ENCODE measurements at regions not wholly inside any gene's neighbourhood (a gene's known extent, or its start where the extent isn't known, plus 50 kb on each side); places are given as distances from the start of the nearest gene placed in this dataset.

GRCh38 chr5:68378204-68378820, 162.8 kb downstream of the PIK3R1 start:
- DNase-seq (ENCODE audit: extremely low spot score, insufficient read length, low read depth), result no peak
- peak; percentile 78 for FAIRE-seq

GRCh38 chr5:68379275-68380036, 163.9 kb downstream of the PIK3R1 start:
- no peak for FAIRE-seq
- no peak for DNase-seq (ENCODE audit: extremely low spot score, insufficient read length, low read depth)

- no peak for FAIRE-seq
- no peak for DNase-seq (ENCODE audit: extremely low spot score, insufficient read length, low read depth)
Measured at GRCh38 chr5:68380078-68380477, 164.5 kb downstream of the PIK3R1 start.

GRCh38 chr5:68381060-68381459, 165.5 kb downstream of the PIK3R1 start:
- FAIRE-seq, result no peak

GRCh38 chr5:68381909-68382308, 166.4 kb downstream of the PIK3R1 start:
- DNase-seq (ENCODE audit: extremely low spot score, insufficient read length, low read depth), result no peak
- no peak for FAIRE-seq

More at GRCh38 chr5:68381060-68381459, 165.5 kb downstream of the PIK3R1 start:
- no peak for DNase-seq (ENCODE audit: extremely low spot score, insufficient read length, low read depth)

GRCh38 chr5:68382640-68383039, 167.1 kb downstream of the PIK3R1 start:
- DNase-seq (ENCODE audit: extremely low spot score, insufficient read length, low read depth), result no peak
- FAIRE-seq, result no peak

- DNase-seq (ENCODE audit: extremely low spot score, insufficient read length, low read depth) (no peak), FAIRE-seq (no peak)
Measured at GRCh38 chr5:68383888-68384310, 168.3 kb downstream of the PIK3R1 start.

- DNase-seq (ENCODE audit: extremely low spot score, insufficient read length, low read depth) (no peak), FAIRE-seq (no peak)
Measured at GRCh38 chr5:68384936-68385594, 169.5 kb downstream of the PIK3R1 start.

- FAIRE-seq (no peak), DNase-seq (ENCODE audit: extremely low spot score, insufficient read length, low read depth) (no peak)
Measured at GRCh38 chr5:68385936-68386335, 170.4 kb downstream of the PIK3R1 start.

- DNase-seq (ENCODE audit: extremely low spot score, insufficient read length, low read depth), result no peak
- no peak for FAIRE-seq
Measured at GRCh38 chr5:68387074-68387796, 171.7 kb downstream of the PIK3R1 start.

GRCh38 chr5:68389618-68390017, 174.1 kb downstream of the PIK3R1 start:
- DNase-seq (ENCODE audit: extremely low spot score, insufficient read length, low read depth) (no peak), FAIRE-seq (no peak)

GRCh38 chr5:68392617-68393016, 177.1 kb downstream of the PIK3R1 start:
- DNase-seq (ENCODE audit: extremely low spot score, insufficient read length, low read depth), result no peak
- FAIRE-seq, result no peak

- no peak for FAIRE-seq
- DNase-seq (ENCODE audit: extremely low spot score, insufficient read length, low read depth), result no peak
Measured at GRCh38 chr5:68395302-68395701, 179.7 kb downstream of the PIK3R1 start.

- FAIRE-seq (no peak), DNase-seq (ENCODE audit: extremely low spot score, insufficient read length, low read depth) (no peak)
Measured at GRCh38 chr5:68395926-68396511, 180.5 kb downstream of the PIK3R1 start.

GRCh38 chr5:68396722-68397121, 181.2 kb downstream of the PIK3R1 start:
- DNase-seq (ENCODE audit: extremely low spot score, insufficient read length, low read depth), result no peak
- FAIRE-seq, result no peak

- no peak for FAIRE-seq
- no peak for DNase-seq (ENCODE audit: extremely low spot score, insufficient read length, low read depth)
Measured at GRCh38 chr5:68398146-68398812, 182.7 kb downstream of the PIK3R1 start.

GRCh38 chr5:68403301-68403700, 187.7 kb downstream of the PIK3R1 start:
- DNase-seq (ENCODE audit: extremely low spot score, insufficient read length, low read depth), result no peak
- no peak for FAIRE-seq

GRCh38 chr5:68404246-68404645, 188.7 kb downstream of the PIK3R1 start:
- DNase-seq (ENCODE audit: extremely low spot score, insufficient read length, low read depth) (no peak), FAIRE-seq (no peak)

GRCh38 chr5:68405026-68405684, 189.6 kb downstream of the PIK3R1 start:
- FAIRE-seq, result no peak

More at GRCh38 chr5:68405026-68405684, 189.6 kb downstream of the PIK3R1 start:
- DNase-seq (ENCODE audit: extremely low spot score, insufficient read length, low read depth), result no peak

Data from GM18507 (cell line).